MM.1S (cell line): ENCODE measurements at regions not wholly inside any gene's neighbourhood (a gene's known extent, or its start where the extent isn't known, plus 50 kb on each side); places are given as distances from the start of the nearest gene placed in this dataset.

Experiments used
- DNase-seq: peaks from one replicate; pipeline ENCODE4 v3.0.0-alpha.2; 2015
- H2AFZ ChIP-seq: fragments of 300-600 bp; sonication (generic); 2 replicates; pipeline ENCODE4 v1.6.0; 2016; ENCODE audit warnings: antibody characterized with exemption, low read length
- H3F3A ChIP-seq: fragments of 300-600 bp; sonication (generic); 2 replicates; pipeline ENCODE4 v1.6.1; 2016; ENCODE audit warnings: mild to moderate bottlenecking, antibody characterized with exemption, low read length, moderate library complexity, mixed read lengths; ENCODE audit not compliant: insufficient read depth
- H3K27ac ChIP-seq: fragments of 300-600 bp; sonication (generic); 2 replicates; pipeline ENCODE4 v1.5.1; 2016; ENCODE audit warnings: mild to moderate bottlenecking, low read length
- H3K27me3 ChIP-seq: fragments of 300-600 bp; sonication (generic); replicated peaks from 2 replicates; pipeline ENCODE4 v1.6.0; 2016; ENCODE audit warnings: low read length; ENCODE audit not compliant: insufficient read depth
- H3K36me3 ChIP-seq: fragments of 300-600 bp; sonication (generic); replicated peaks from 2 replicates; pipeline ENCODE4 v1.6.1; 2016; ENCODE audit warnings: mild to moderate bottlenecking, low read length, mixed read lengths; ENCODE audit not compliant: insufficient read depth
- H3K4me1 ChIP-seq: fragments of 300-600 bp; sonication (generic); 2 replicates; pipeline ENCODE4 v1.6.1; 2016; ENCODE audit warnings: low read length, mixed read lengths
- H3K4me2 ChIP-seq: fragments of 300-600 bp; sonication (generic); 2 replicates; pipeline ENCODE4 v1.6.0; 2016; ENCODE audit warnings: low read depth, low read length
- H3K4me3 ChIP-seq: fragments of 300-600 bp; sonication (generic); 2 replicates; pipeline ENCODE4 v1.5.1; 2016; ENCODE audit warnings: low read length, mixed read lengths
- H3K79me2 ChIP-seq: fragments of 300-600 bp; sonication (generic); 2 replicates; pipeline ENCODE4 v1.6.1; 2016; ENCODE audit warnings: mixed run types, low read length, mixed read lengths
- H3K9ac ChIP-seq: fragments of 300-600 bp; sonication (generic); 2 replicates; pipeline ENCODE4 v1.6.1; 2016; ENCODE audit warnings: low read length, mixed read lengths
- H3K9me2 ChIP-seq: fragments of 300-600 bp; sonication (generic); replicated peaks from 2 replicates; pipeline ENCODE4 v1.6.1; 2016; ENCODE audit warnings: mild to moderate bottlenecking, low read length, mixed read lengths; ENCODE audit not compliant: insufficient read depth
- H3K9me3 ChIP-seq: fragments of 300-600 bp; sonication (generic); replicated peaks from 2 replicates; pipeline ENCODE4 v1.6.1; 2016; ENCODE audit warnings: mild to moderate bottlenecking, low read length, mixed read lengths; ENCODE audit not compliant: insufficient read depth
- H4K20me1 ChIP-seq: fragments of 300-600 bp; sonication (generic); 2 replicates; pipeline ENCODE4 v1.6.1; 2016; ENCODE audit warnings: mild to moderate bottlenecking, low read length, moderate library complexity, mixed read lengths; ENCODE audit not compliant: insufficient read depth
- CTCF ChIP-seq: fragments of 300-600 bp; sonication (generic); IDR thresholded peaks from 2 replicates; pipeline ENCODE4 v1.5.1; 2016; ENCODE audit warnings: antibody characterized with exemption, low read length, mixed read lengths
- EZH2 ChIP-seq: fragments of 300-600 bp; sonication (generic); optimal IDR thresholded peaks from 2 replicates; pipeline ENCODE3; 2017; ENCODE audit warnings: low read depth, mild to moderate bottlenecking, antibody characterized with exemption, low read length, mixed read lengths
- EZH2phosphoT487 ChIP-seq: fragments of 300-600 bp; sonication (generic); IDR thresholded peaks from 2 replicates; pipeline ENCODE4 v1.6.1; 2018; ENCODE audit warnings: antibody characterized with exemption, low read length

GRCh38 chr4:187020676-187021075 lies 297.0 kb upstream of the FAT1 start:
- no peak overlapping the region for H3K4me3 ChIP-seq
- H3K36me3 ChIP-seq: no peaks in the 10 kb centered on the region
- H3K9me3 ChIP-seq: no peaks in the 10 kb centered on the region
- H3F3A ChIP-seq: no peaks in the 10 kb centered on the region
- no peaks in the 10 kb centered on the region for H4K20me1 ChIP-seq
- H3K4me1 ChIP-seq: no peaks in the 10 kb centered on the region
- no peak overlapping the region for H2AFZ ChIP-seq
- no peaks in the 10 kb centered on the region for H3K9me2 ChIP-seq
- no peak overlapping the region for H3K9ac ChIP-seq
- H3K4me2 ChIP-seq: no peak overlapping the region
- no peak for DNase-seq
- no peak for TF ChIP-seq CTCF
- no peaks in the 10 kb centered on the region for H3K79me2 ChIP-seq
- no peaks in the 10 kb centered on the region for H3K27me3 ChIP-seq
- no peak overlapping the region for H3K27ac ChIP-seq

GRCh38 chr4:187021436-187022205 lies 298.0 kb upstream of the FAT1 start:
- H3F3A ChIP-seq: no peaks in the 10 kb centered on the region
- no peaks in the 10 kb centered on the region for H3K9me2 ChIP-seq
- H3K27ac ChIP-seq: no peak overlapping the region
- H3K9ac ChIP-seq: no peak overlapping the region
- H4K20me1 ChIP-seq: no peaks in the 10 kb centered on the region
- no peaks in the 10 kb centered on the region for H3K36me3 ChIP-seq
- no peak overlapping the region for H3K4me2 ChIP-seq
- H2AFZ ChIP-seq: no peak overlapping the region
- no peak for DNase-seq
- H3K79me2 ChIP-seq: no peaks in the 10 kb centered on the region
- H3K4me3 ChIP-seq: no peak overlapping the region
- H3K9me3 ChIP-seq: no peaks in the 10 kb centered on the region
- TF ChIP-seq EZH2 (no peak), EZH2phosphoT487 (no peak), CTCF (no peak)
- H3K4me1 ChIP-seq: no peaks in the 10 kb centered on the region
- H3K27me3 ChIP-seq: no peaks in the 10 kb centered on the region

DNA sequence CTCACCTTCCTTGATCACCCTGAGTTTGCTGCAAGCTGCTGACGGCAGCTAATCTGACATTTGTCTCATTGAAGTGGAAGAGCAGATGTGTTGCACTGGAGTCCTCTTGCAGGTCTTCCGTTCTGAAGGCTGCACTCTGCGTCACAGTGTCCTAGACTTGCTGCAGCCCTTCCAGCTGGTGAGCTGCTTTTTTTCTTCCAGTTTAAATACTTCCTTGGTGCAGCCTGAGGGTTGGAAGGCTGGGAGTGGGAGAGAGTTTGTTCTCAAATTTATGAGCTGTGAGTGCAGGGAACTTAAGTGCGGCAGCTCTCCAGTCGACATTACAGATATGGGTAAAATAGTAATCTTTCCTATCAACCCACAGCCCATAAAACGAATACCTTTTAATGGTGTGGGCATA lies 303.6 kb upstream of the FAT1 start:
- Histone ChIP-seq H3K27ac (no peak overlapping the region), H2AFZ (no peak overlapping the region), H3K27me3 (no peaks in the 10 kb centered on the region), H3K9ac (no peak overlapping the region), H3K9me2 (no peaks in the 10 kb centered on the region), H3K9me3 (no peaks in the 10 kb centered on the region), H3K4me2 (no peak overlapping the region), H4K20me1 (no peaks in the 10 kb centered on the region), H3K4me1 (no peaks in the 10 kb centered on the region), H3K36me3 (no peaks in the 10 kb centered on the region), H3F3A (no peaks in the 10 kb centered on the region), H3K79me2 (no peaks in the 10 kb centered on the region), H3K4me3 (no peak overlapping the region)
- no peak for DNase-seq
- TF ChIP-seq EZH2: no peak
- TF ChIP-seq EZH2phosphoT487: no peak
- TF ChIP-seq CTCF: no peak
